NCI-H128 (cell line): ENCODE measurements at regions not wholly inside any gene's neighbourhood (a gene's known extent, or its start where the extent isn't known, plus 50 kb on each side); places are given as distances from the start of the nearest gene placed in this dataset.
"Not testable (repeated sequence)": the region's sequence is repeated elsewhere in the genome, so short reads cannot be mapped to it uniquely, and the experiment has no call there.

Experiments used
- DNase-seq: peaks from one replicate; lab custom pipeline; 2025; ENCODE audit not compliant: unreplicated experiment; lab: John Stamatoyannopoulos, UW

- DNase-seq, result no peak
Measured at GRCh38 chr2:121818546-121818945, 63.1 kb downstream of the TSN start.

- no peak for DNase-seq
Measured at GRCh38 chr2:121819846-121820245, 64.4 kb downstream of the TSN start.

- no peak for DNase-seq
Measured at GRCh38 chr2:121821476-121822158, 66.2 kb downstream of the TSN start.

- no peak for DNase-seq
Measured at GRCh38 chr2:121824264-121824663, 68.8 kb downstream of the TSN start.

- DNase-seq, result no peak
Measured at GRCh38 chr2:121825003-121825950, 69.8 kb downstream of the TSN start.

- no peak for DNase-seq
Measured at GRCh38 chr2:121826036-121826435, 70.6 kb downstream of the TSN start.

GRCh38 chr2:121828281-121828731 lies 72.9 kb downstream of the TSN start:
- no peak for DNase-seq

- no peak for DNase-seq
Measured at GRCh38 chr2:121830809-121831208, 75.4 kb downstream of the TSN start.

GRCh38 chr2:121831841-121832240 lies 76.4 kb downstream of the TSN start:
- no peak for DNase-seq

GRCh38 chr2:121832412-121833357 lies 77.2 kb downstream of the TSN start:
- no peak for DNase-seq

GRCh38 chr2:121833358-121833723 lies 77.9 kb downstream of the TSN start:
- no peak for DNase-seq

GRCh38 chr2:121836611-121837010 lies 81.2 kb downstream of the TSN start:
- DNase-seq, result no peak

GRCh38 chr2:121837591-121837990 lies 82.1 kb downstream of the TSN start:
- DNase-seq, result no peak

- no peak for DNase-seq
Measured at GRCh38 chr2:121838551-121838950, 83.1 kb downstream of the TSN start.

- DNase-seq, result no peak
Measured at GRCh38 chr2:121839584-121839983, 84.1 kb downstream of the TSN start.

- DNase-seq, result no peak
Measured at GRCh38 chr2:121849236-121849635, 93.8 kb downstream of the TSN start.

- not testable (repeated sequence) for DNase-seq
Measured at GRCh38 chr2:121853149-121853548, 97.7 kb downstream of the TSN start.

- DNase-seq, result no peak
Measured at GRCh38 chr2:121855510-121855909, 100.1 kb downstream of the TSN start.

- DNase-seq, result no peak
Measured at GRCh38 chr2:121856360-121856759, 100.9 kb downstream of the TSN start.

- no peak for DNase-seq
Measured at GRCh38 chr2:121858369-121858768, 102.9 kb downstream of the TSN start.

GRCh38 chr2:121858847-121859246 lies 103.4 kb downstream of the TSN start:
- no peak for DNase-seq
